ENCODE measurements at regions not wholly inside any gene's neighbourhood (a gene's known extent, or its start where the extent isn't known, plus 50 kb on each side); places are given as distances from the start of the nearest gene placed in this dataset.

- no peak for TF ChIP-seq GATA2 (IDR thresholded peaks at IDR 0.05; ENCODE audit: low read depth, low read length)
- TF ChIP-seq GATA3 (IDR thresholded peaks at IDR 0.05; ENCODE audit: low read depth, low read length) = no peak
These were observed 1216.5 kb downstream of the RAPGEF2 start for GRCh38 chr4:160319221-160319867.
